ENCODE measurements at regions not wholly inside any gene's neighbourhood (a gene's known extent, or its start where the extent isn't known, plus 50 kb on each side); places are given as distances from the start of the nearest gene placed in this dataset.

DNA sequence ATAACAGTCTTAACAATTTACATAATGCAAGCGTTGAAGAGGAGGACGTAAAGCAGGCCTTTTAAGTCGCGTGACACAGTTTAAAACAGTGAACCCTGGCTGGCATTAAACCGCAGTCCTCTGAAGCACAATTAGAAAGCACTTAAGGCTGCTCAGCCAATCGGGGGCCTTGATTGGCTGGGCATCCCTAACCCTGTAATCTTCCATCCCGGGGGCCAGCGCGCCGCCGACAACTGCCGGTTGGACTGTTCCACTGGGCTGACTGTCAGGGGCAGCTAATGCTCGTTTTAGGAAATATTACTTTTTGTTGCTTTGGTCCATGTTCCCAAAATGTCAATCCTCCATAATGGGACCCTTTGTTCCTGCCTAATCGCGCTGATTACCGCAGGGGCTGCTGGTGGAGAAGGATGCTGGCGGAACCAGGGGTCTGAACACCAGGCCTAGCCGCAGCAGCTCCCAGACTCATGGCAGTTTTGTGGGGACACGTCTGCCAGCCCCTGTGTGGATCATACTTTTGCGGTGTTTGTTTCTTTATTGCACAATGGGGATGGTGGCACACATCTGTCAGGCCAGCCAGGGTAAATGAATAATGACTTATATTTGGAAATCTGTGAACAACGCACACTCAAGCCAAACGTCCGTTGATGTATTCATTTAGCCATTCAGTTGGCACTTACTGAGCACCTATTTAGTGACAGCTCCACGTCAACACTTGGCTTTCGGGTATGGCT, 127.1 kb upstream of the SPACA7 start:
- DNase-seq (ENCODE audit: extremely low spot score in 2 of 2), result peak in 1 of 2 donors; percentile 32

DNA sequence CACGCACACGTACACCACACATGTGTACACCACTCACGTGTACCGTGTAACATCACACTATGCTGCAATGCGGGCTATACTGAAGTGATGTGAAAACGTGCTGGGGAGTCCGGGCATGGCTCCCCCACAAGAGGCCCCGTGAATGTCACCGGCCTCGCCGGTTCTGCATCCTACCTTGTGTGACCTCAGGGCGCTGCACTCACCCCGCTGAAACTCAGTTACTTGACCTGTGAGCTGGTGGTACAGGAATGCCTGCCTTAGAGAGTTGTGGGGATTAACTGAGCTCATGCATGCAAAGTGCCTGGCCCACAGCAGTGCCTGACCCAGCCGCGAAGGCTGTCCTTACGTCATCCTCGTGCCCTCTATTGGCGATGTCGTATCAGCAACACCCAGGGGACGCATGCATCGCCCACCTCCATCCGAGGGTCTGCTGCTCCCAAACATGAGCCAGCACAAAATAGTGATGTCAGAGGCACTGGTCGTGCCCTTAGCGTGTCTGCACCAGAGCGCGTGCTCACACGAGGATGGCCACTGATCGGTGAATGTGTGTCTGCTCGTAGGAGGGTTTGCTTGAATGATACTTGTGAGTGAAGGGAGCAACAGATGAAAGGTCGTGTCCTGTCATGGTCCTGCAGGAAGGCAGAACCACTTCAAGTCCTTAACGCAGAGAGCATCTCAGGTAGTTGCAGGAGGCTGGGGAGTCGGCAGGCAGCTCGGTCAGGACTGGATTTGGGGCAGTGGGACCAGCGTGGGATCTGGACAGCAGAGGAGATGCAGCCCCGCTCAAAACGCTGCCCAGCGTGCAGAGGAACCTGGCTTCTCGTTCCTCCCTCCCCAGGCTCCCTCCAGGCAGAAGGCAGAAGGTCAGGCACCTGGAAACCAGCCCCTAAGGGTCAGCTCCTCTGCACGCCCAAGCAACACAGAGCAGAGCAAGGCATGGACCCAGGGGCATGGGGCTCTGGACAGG, 126.2 kb upstream of the SPACA7 start:
- no peaks in the 10 kb centered on the region for H3K4me1 ChIP-seq

More for the DNA sequence above, 127.1 kb upstream of the SPACA7 start:
- H3K4me3 ChIP-seq, result no peak overlapping the region
- no peaks in the 10 kb centered on the region for H3K4me1 ChIP-seq
- TF ChIP-seq POLR2A (IDR thresholded peaks at IDR 0.05) (no peak), POLR2AphosphoS5 (IDR thresholded peaks at IDR 0.05; ENCODE audit: insufficient read depth in 1 of 2, low read depth in 1 of 2) (no peak)
- TF ChIP-seq, protein P1, sequence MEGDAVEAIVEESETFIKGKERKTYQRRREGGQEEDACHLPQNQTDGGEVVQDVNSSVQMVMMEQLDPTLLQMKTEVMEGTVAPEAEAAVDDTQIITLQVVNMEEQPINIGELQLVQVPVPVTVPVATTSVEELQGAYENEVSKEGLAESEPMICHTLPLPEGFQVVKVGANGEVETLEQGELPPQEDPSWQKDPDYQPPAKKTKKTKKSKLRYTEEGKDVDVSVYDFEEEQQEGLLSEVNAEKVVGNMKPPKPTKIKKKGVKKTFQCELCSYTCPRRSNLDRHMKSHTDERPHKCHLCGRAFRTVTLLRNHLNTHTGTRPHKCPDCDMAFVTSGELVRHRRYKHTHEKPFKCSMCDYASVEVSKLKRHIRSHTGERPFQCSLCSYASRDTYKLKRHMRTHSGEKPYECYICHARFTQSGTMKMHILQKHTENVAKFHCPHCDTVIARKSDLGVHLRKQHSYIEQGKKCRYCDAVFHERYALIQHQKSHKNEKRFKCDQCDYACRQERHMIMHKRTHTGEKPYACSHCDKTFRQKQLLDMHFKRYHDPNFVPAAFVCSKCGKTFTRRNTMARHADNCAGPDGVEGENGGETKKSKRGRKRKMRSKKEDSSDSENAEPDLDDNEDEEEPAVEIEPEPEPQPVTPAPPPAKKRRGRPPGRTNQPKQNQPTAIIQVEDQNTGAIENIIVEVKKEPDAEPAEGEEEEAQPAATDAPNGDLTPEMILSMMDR (IDR thresholded peaks at IDR 0.05), result no peak
- H3K9me3 ChIP-seq, result no peaks in the 10 kb centered on the region
- no peaks in the 10 kb centered on the region for H3K27me3 ChIP-seq
- no peak overlapping the region for H3K27ac ChIP-seq
- intact Hi-C loops (cut with DNase I), result no loop called here
- H3K36me3 ChIP-seq, result no peaks in the 10 kb centered on the region

DNA sequence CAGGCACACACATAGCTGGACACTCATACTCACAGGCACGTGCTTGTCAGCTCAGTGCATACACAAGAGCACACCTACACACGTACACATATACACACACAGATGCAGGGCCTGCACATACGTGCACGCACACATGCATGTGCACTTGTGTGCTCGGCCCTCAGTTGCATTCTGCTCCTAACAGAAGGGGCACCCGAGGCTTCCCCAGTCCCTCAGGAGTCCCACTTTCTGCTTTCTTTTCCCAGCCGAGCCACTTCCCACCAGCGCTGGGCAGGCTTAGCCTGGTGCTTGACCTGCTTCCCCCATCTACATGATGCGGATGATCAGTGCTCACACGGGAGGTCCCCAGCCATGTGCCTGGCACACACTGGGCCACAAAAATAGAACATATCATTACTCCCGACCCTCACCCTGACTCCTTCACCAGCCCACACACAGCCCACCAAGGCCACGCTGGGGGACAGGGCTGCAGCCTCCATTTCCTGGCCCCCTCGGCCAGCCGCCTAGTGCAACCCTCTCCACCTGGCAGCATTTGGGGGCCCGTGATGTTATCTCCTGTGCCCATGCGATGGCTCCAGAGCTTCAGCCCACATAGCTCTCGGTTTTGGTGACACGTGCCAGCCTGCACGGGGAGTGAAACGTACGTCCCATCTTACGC, 125.2 kb upstream of the SPACA7 start:
- H3K27me3 ChIP-seq, result no peaks in the 10 kb centered on the region
- TF ChIP-seq POLR2A (IDR thresholded peaks at IDR 0.05) (no peak), POLR2AphosphoS5 (IDR thresholded peaks at IDR 0.05; ENCODE audit: insufficient read depth in 1 of 2, low read depth in 1 of 2) (no peak)
- TF ChIP-seq, protein P1 (IDR thresholded peaks at IDR 0.05), result no peak

More for the DNA sequence above, 126.2 kb upstream of the SPACA7 start:
- Histone ChIP-seq H3K27me3 (no peaks in the 10 kb centered on the region), H3K4me3 (no peak overlapping the region), H3K36me3 (no peaks in the 10 kb centered on the region), H3K9me3 (no peaks in the 10 kb centered on the region), H3K27ac (no peak overlapping the region)
- intact Hi-C loops (cut with DNase I), result no loop called here
- peak in 1 of 2 donors; percentile 79 for DNase-seq (ENCODE audit: extremely low spot score in 2 of 2)
- TF ChIP-seq, protein P1 (IDR thresholded peaks at IDR 0.05), result no peak
- TF ChIP-seq POLR2AphosphoS5 (IDR thresholded peaks at IDR 0.05; ENCODE audit: insufficient read depth in 1 of 2, low read depth in 1 of 2) (no peak), POLR2A (IDR thresholded peaks at IDR 0.05) (no peak)

DNA sequence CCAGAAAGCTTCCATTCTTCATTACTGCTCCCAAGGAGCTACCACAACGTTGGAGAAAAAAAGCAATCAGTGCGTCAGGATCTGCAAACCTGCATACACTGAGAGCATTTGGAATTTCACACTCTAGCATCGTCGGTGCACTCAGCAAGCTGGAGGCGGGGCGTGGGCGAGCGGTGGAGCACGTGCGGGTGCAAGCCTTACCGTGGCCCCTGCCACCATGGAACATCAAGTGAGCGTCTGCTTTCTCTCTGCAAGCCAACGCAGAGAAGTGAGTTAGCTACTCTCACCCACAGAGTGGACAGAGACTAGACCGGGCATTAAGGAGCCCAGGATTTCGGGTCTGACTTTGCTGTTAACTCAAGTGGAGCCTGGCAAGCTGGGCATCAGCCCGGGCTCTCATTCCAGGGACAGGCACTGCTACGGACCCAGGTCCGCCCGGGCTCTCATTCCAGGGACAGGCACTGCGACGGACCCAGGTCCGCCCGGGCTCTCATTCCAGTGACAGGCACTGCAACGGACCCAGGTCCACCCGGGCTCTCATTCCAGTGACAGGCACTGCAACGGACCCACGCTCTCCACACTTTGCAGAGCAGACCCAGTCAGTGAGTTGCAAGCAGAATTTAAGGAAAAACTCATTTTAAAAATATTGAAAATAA, 124.1 kb upstream of the SPACA7 start:
- no peaks in the 10 kb centered on the region for H3K9me3 ChIP-seq
- TF ChIP-seq POLR2A (IDR thresholded peaks at IDR 0.05) (no peak), POLR2AphosphoS5 (IDR thresholded peaks at IDR 0.05; ENCODE audit: insufficient read depth in 1 of 2, low read depth in 1 of 2) (no peak)
- TF ChIP-seq, protein P1 (IDR thresholded peaks at IDR 0.05), result no peak
- no peak overlapping the region for H3K4me3 ChIP-seq
- H3K27ac ChIP-seq, result no peak overlapping the region
- no peaks in the 10 kb centered on the region for H3K27me3 ChIP-seq
- intact Hi-C loops (cut with DNase I), result no loop called here
- H3K36me3 ChIP-seq, result no peaks in the 10 kb centered on the region
- H3K4me1 ChIP-seq, result no peaks in the 10 kb centered on the region
- peak in 1 of 2 donors; percentile 72 for DNase-seq (ENCODE audit: extremely low spot score in 2 of 2)

More for the DNA sequence above, 125.2 kb upstream of the SPACA7 start:
- peak; percentile 34 to 70 for DNase-seq (ENCODE audit: extremely low spot score in 2 of 2)
- intact Hi-C loops (cut with DNase I), result no loop called here
- Histone ChIP-seq H3K36me3 (no peaks in the 10 kb centered on the region), H3K9me3 (no peaks in the 10 kb centered on the region), H3K27ac (no peak overlapping the region), H3K4me3 (no peak overlapping the region), H3K4me1 (no peaks in the 10 kb centered on the region)
